Left renal cortex interstitium (tissue), 4 donors: ENCODE measurements at regions not wholly inside any gene's neighbourhood (a gene's known extent, or its start where the extent isn't known, plus 50 kb on each side); places are given as distances from the start of the nearest gene placed in this dataset.
A peak's percentile ranks its signal among the peaks of the same experiment; 100 is the strongest.

Source experiments
- DNase-seq, 4 donors: peaks; one replicate each; pipeline ENCODE4 v3.0.0-alpha.2; 2013; ENCODE audit warnings: low read depth in 4 of 4, low spot score in 2 of 4, missing footprints in 1 of 4

- DNase-seq: no peak
These were observed 108.8 kb upstream of the CDK1 start for GRCh38 chr10:60669501-60669900.

- DNase-seq: no peak
These were observed 112.1 kb upstream of the CDK1 start for GRCh38 chr10:60666221-60666620.

- no peak for DNase-seq
These were observed 113.4 kb upstream of the CDK1 start for GRCh38 chr10:60664859-60665258.

GRCh38 chr10:60663850-60664249, 114.4 kb upstream of the CDK1 start:
- DNase-seq: no peak

- DNase-seq: no peak
These were observed 115.2 kb upstream of the CDK1 start for GRCh38 chr10:60662917-60663614.

GRCh38 chr10:60661637-60662036, 116.6 kb upstream of the CDK1 start:
- no peak for DNase-seq

- no peak for DNase-seq
These were observed 117.7 kb upstream of the CDK1 start for GRCh38 chr10:60660625-60661024.

- DNase-seq: no peak
These were observed 123.3 kb upstream of the CDK1 start for GRCh38 chr10:60654813-60655464.

GRCh38 chr10:60652628-60653027, 125.7 kb upstream of the CDK1 start:
- no peak for DNase-seq

- DNase-seq: no peak
These were observed 127.9 kb upstream of the CDK1 start for GRCh38 chr10:60650378-60650800.

- no peak for DNase-seq
These were observed 128.5 kb upstream of the CDK1 start for GRCh38 chr10:60649485-60650377.

GRCh38 chr10:60648761-60649160, 129.5 kb upstream of the CDK1 start:
- DNase-seq: no peak

- peak; percentile 15 to 54 (median 24) for DNase-seq
These were observed 131.1 kb upstream of the CDK1 start for GRCh38 chr10:60646966-60647796.

- DNase-seq: no peak
These were observed 132.3 kb upstream of the CDK1 start for GRCh38 chr10:60645980-60646379.

GRCh38 chr10:60644436-60645130, 133.7 kb upstream of the CDK1 start:
- no peak for DNase-seq

- DNase-seq: no peak
These were observed 134.4 kb upstream of the CDK1 start for GRCh38 chr10:60643874-60644273.

- DNase-seq: no peak
These were observed 148.9 kb upstream of the CDK1 start for GRCh38 chr10:60629332-60629731.

GRCh38 chr10:60627778-60628748, 150.2 kb upstream of the CDK1 start:
- no peak for DNase-seq

GRCh38 chr10:60626037-60626436, 152.2 kb upstream of the CDK1 start:
- DNase-seq: no peak
